NCI-H460 (cell line): ENCODE measurements at regions not wholly inside any gene's neighbourhood (a gene's known extent, or its start where the extent isn't known, plus 50 kb on each side); places are given as distances from the start of the nearest gene placed in this dataset.

Source experiments
- DNase-seq: peaks from one replicate; pipeline ENCODE4 v3.0.0-alpha.2; 2016; ENCODE audit warnings: low read depth; ENCODE audit errors: extremely low read depth

- DNase-seq, result no peak
Measured at GRCh38 chr5:87885758-87886157, 382.9 kb downstream of the TMEM161B start.

- no peak for DNase-seq
Measured at GRCh38 chr5:87877495-87877894, 391.1 kb downstream of the TMEM161B start.

- no peak for DNase-seq
Measured at GRCh38 chr5:87877023-87877422, 391.6 kb downstream of the TMEM161B start.

- DNase-seq, result no peak
Measured at GRCh38 chr5:87876616-87877015, 392.0 kb downstream of the TMEM161B start.

GRCh38 chr5:87872986-87873385, 395.7 kb downstream of the TMEM161B start:
- DNase-seq, result no peak

GRCh38 chr5:87868792-87869191, 399.9 kb downstream of the TMEM161B start:
- DNase-seq, result no peak

GRCh38 chr5:87867281-87867680, 401.4 kb downstream of the TMEM161B start:
- DNase-seq, result no peak

GRCh38 chr5:87853541-87853940, 415.1 kb downstream of the TMEM161B start:
- no peak for DNase-seq

GRCh38 chr5:87851603-87852002, 417.0 kb downstream of the TMEM161B start:
- DNase-seq, result no peak

GRCh38 chr5:87850843-87851242, 417.8 kb downstream of the TMEM161B start:
- DNase-seq, result no peak

GRCh38 chr5:87845734-87846133, 422.9 kb downstream of the TMEM161B start:
- no peak for DNase-seq

GRCh38 chr5:87844866-87845265, 423.8 kb downstream of the TMEM161B start:
- no peak for DNase-seq

GRCh38 chr5:87844449-87844848, 424.2 kb downstream of the TMEM161B start:
- no peak for DNase-seq

GRCh38 chr5:87836696-87837095, 424.0 kb upstream of the CCNH start:
- DNase-seq, result no peak

- no peak for DNase-seq
Measured at GRCh38 chr5:87831499-87831898, 418.8 kb upstream of the CCNH start.

- peak; percentile 27 for DNase-seq
Measured at GRCh38 chr5:87829217-87829551, 416.5 kb upstream of the CCNH start.

GRCh38 chr5:87828545-87829216, 416.0 kb upstream of the CCNH start:
- no peak for DNase-seq

GRCh38 chr5:87827539-87827938, 414.8 kb upstream of the CCNH start:
- no peak for DNase-seq

- DNase-seq, result no peak
Measured at GRCh38 chr5:87826507-87826906, 413.8 kb upstream of the CCNH start.

- no peak for DNase-seq
Measured at GRCh38 chr5:87825583-87825982, 412.9 kb upstream of the CCNH start.

GRCh38 chr5:87807783-87808182, 395.1 kb upstream of the CCNH start:
- no peak for DNase-seq

GRCh38 chr5:87803352-87803751, 390.6 kb upstream of the CCNH start:
- no peak for DNase-seq

- DNase-seq, result no peak
Measured at GRCh38 chr5:87791869-87792268, 379.1 kb upstream of the CCNH start.
